ENCODE measurements at regions not wholly inside any gene's neighbourhood (a gene's known extent, or its start where the extent isn't known, plus 50 kb on each side); places are given as distances from the start of the nearest gene placed in this dataset.

DNA sequence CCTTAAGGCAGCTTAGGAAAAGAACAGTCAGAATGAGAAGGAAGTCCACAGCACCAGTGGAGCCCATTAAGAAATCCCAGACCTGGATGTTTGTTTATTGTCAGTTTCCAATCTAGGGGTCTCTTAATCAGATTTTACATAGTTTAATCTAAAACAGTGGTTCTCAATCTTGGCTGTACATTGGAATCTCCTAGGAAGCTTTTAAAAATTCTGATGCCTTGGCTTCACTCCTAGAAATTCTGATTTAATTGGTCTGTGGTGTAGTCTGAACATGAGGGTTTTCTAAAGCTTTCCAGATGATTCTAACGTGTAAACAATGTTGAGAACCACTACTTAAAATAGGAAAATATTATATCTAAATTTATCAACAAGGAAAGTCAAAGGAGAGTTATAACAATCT lies 56.6 kb upstream of the SPRED1 start:
- Histone ChIP-seq H3K4me1 (no peaks in the 10 kb centered on the region), H3K9me3 (no peaks in the 10 kb centered on the region), H3K27me3 (no peaks in the 10 kb centered on the region), H3K27ac (no peak overlapping the region), H3K36me3 (no peaks in the 10 kb centered on the region), H3K4me3 (no peak overlapping the region)
- WGBS, 2 donors (ENCODE audit: low coverage in 1 of 2), result 58 to 71% methylated on average over 1 of the region's 1 CpG
- in situ Hi-C loops (cut with MboI; ENCODE audit: low pct_ligation_motif_present in 1 of 4, low pct_unique_long_range_greater_than_20kb in 1 of 4, low sequenced_read_pairs in 3 of 4) (no loop called here), intact Hi-C loops (cut with DNase I; ENCODE audit: low total_unique reads) (no loop called here)
- TF ChIP-seq, protein P1, sequence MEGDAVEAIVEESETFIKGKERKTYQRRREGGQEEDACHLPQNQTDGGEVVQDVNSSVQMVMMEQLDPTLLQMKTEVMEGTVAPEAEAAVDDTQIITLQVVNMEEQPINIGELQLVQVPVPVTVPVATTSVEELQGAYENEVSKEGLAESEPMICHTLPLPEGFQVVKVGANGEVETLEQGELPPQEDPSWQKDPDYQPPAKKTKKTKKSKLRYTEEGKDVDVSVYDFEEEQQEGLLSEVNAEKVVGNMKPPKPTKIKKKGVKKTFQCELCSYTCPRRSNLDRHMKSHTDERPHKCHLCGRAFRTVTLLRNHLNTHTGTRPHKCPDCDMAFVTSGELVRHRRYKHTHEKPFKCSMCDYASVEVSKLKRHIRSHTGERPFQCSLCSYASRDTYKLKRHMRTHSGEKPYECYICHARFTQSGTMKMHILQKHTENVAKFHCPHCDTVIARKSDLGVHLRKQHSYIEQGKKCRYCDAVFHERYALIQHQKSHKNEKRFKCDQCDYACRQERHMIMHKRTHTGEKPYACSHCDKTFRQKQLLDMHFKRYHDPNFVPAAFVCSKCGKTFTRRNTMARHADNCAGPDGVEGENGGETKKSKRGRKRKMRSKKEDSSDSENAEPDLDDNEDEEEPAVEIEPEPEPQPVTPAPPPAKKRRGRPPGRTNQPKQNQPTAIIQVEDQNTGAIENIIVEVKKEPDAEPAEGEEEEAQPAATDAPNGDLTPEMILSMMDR (IDR thresholded peaks at IDR 0.05), result no peak
- TF ChIP-seq POLR2A (IDR thresholded peaks at IDR 0.05), result no peak
- TF ChIP-seq EP300 (IDR thresholded peaks at IDR 0.05; ENCODE audit: low read depth), result no peak
- no peak for TF ChIP-seq POLR2AphosphoS5 (IDR thresholded peaks at IDR 0.05)
- no peak for DNase-seq

DNA sequence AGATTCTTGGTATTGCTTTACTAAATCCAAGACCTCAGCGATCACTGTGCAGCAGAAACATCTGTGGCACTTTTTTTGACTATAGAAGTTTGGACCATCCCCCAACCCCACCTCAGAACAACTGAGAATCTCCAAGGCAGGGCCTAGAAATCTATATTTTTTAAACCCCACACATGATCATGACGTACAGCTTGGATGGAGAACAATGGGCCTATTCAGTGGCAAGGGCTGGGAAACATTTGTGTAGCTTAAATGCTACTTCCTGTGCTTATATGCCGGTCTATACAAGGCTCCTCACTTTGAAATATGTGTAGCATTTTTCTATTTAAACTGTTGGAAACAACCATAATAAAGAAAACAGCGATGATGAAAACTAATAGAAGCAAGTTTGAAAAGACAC lies 55.1 kb upstream of the SPRED1 start:
- H3K4me1 ChIP-seq, result peaks cover 0 to 4% (median 0%) of the 10 kb centered on the region in 4 donors
- TF ChIP-seq, protein P1 (IDR thresholded peaks at IDR 0.05), result no peak
- TF ChIP-seq POLR2AphosphoS5 (IDR thresholded peaks at IDR 0.05) (no peak), EP300 (IDR thresholded peaks at IDR 0.05; ENCODE audit: low read depth) (no peak), POLR2A (IDR thresholded peaks at IDR 0.05) (no peak)
- H3K36me3 ChIP-seq, result no peaks in the 10 kb centered on the region
- no peak overlapping the region for H3K4me3 ChIP-seq
- H3K27me3 ChIP-seq, result no peaks in the 10 kb centered on the region
- no peak overlapping the region for H3K27ac ChIP-seq
- intact Hi-C loops (cut with DNase I; ENCODE audit: low total_unique reads), result no loop called here
- no peaks in the 10 kb centered on the region for H3K9me3 ChIP-seq
- DNase-seq, result no peak
- in situ Hi-C loops (cut with MboI; ENCODE audit: low pct_ligation_motif_present in 1 of 4, low pct_unique_long_range_greater_than_20kb in 1 of 4, low sequenced_read_pairs in 3 of 4), result no loop called here
- WGBS, 2 donors (ENCODE audit: low coverage in 1 of 2), result 72 to 79% methylated on average over 4 of the region's 4 CpGs

DNA sequence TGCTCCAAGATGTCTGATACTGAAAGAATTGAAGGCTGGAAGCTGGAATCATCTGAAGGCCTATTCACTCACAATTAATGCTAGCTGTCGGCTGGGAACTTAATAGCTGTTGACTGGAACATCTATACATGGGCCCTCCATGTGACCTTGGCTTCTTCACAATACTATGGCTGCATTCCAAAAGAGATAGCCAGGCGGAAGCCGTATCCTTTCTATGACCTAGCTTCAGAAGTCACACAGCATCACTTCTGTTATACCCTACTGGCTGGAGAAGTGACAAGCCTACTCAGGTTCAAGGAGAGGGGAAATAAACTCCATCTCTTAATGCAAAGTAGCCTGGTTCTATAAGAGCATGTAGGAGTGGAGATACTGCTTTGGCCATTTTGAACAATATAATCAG lies 50.9 kb upstream of the SPRED1 start:
- WGBS, 2 donors (ENCODE audit: low coverage in 1 of 2), result 75% methylated on average over 2 to 3 of the region's 3 CpGs
- in situ Hi-C loops (cut with MboI; ENCODE audit: low pct_ligation_motif_present in 1 of 4, low pct_unique_long_range_greater_than_20kb in 1 of 4, low sequenced_read_pairs in 3 of 4), result no loop called here

GRCh38 chr15:38202361-38202760 lies 50.3 kb upstream of the SPRED1 start:
- Histone ChIP-seq H3K27ac (no peak overlapping the region), H3K9me3 (no peaks in the 10 kb centered on the region), H3K27me3 (no peaks in the 10 kb centered on the region), H3K36me3 (no peaks in the 10 kb centered on the region), H3K4me1 (peaks cover 0 to 23% (median 9%) of the 10 kb centered on the region in 4 donors), H3K4me3 (no peak overlapping the region)
- in situ Hi-C loops (cut with MboI; ENCODE audit: low pct_ligation_motif_present in 1 of 4, low pct_unique_long_range_greater_than_20kb in 1 of 4, low sequenced_read_pairs in 3 of 4) (no loop called here), intact Hi-C loops (cut with DNase I; ENCODE audit: low total_unique reads) (no loop called here)
- TF ChIP-seq, protein P1 (IDR thresholded peaks at IDR 0.05), result no peak
- no peak for TF ChIP-seq POLR2AphosphoS5 (IDR thresholded peaks at IDR 0.05)
- no peak for TF ChIP-seq POLR2A (IDR thresholded peaks at IDR 0.05)
- TF ChIP-seq EP300 (IDR thresholded peaks at IDR 0.05; ENCODE audit: low read depth), result no peak
- DNase-seq, result no peak
- WGBS, 2 donors (ENCODE audit: low coverage in 1 of 2), result 30% methylated on average over 1 of the region's 1 CpG; no CpG with 5 or more reads in 1 of the 2 donors

More for the DNA sequence above, 50.9 kb upstream of the SPRED1 start:
- TF ChIP-seq POLR2AphosphoS5 (IDR thresholded peaks at IDR 0.05) (no peak), EP300 (IDR thresholded peaks at IDR 0.05; ENCODE audit: low read depth) (no peak), POLR2A (IDR thresholded peaks at IDR 0.05) (no peak)
- TF ChIP-seq, protein P1 (IDR thresholded peaks at IDR 0.05), result no peak
- H3K4me1 ChIP-seq, result peaks cover 0 to 17% (median 7%) of the 10 kb centered on the region in 4 donors
- H3K4me3 ChIP-seq, result no peak overlapping the region
- H3K27ac ChIP-seq, result no peak overlapping the region
- DNase-seq, result no peak
- intact Hi-C loops (cut with DNase I; ENCODE audit: low total_unique reads), result no loop called here
- H3K27me3 ChIP-seq, result no peaks in the 10 kb centered on the region
- no peaks in the 10 kb centered on the region for H3K9me3 ChIP-seq
- H3K36me3 ChIP-seq, result no peaks in the 10 kb centered on the region

Measured in transverse colon (tissue), 4 donors.